ENCODE measurements at regions not wholly inside any gene's neighbourhood (a gene's known extent, or its start where the extent isn't known, plus 50 kb on each side); places are given as distances from the start of the nearest gene placed in this dataset.

GRCh38 chr10:30784897-30785605 lies 155.5 kb upstream of the LYZL2 start:
- TF ChIP-seq, protein P1, sequence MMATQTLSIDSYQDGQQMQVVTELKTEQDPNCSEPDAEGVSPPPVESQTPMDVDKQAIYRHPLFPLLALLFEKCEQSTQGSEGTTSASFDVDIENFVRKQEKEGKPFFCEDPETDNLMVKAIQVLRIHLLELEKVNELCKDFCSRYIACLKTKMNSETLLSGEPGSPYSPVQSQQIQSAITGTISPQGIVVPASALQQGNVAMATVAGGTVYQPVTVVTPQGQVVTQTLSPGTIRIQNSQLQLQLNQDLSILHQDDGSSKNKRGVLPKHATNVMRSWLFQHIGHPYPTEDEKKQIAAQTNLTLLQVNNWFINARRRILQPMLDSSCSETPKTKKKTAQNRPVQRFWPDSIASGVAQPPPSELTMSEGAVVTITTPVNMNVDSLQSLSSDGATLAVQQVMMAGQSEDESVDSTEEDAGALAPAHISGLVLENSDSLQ (IDR thresholded peaks at IDR 0.05): no peak
- TF ChIP-seq L3MBTL2 (conservative IDR thresholded peaks at IDR 0.05): peak; percentile 52
- POLR2A ChIA-PET: interaction anchor here (0.9 to 2.4 kb wide), 6 partner anchors 14 to 1015 kb away, joined by 3 to 18 read pairs (median 6); partner anchors contain the start of gene ZNF438
- CTCF ChIA-PET: interaction anchor here (0.8 to 1.5 kb wide), 5 partner anchors 20 to 985 kb away, joined by 3 to 4 read pairs (median 3); partner anchors contain the start of gene ZNF438
- peak; percentile 70 for DNase-seq (ENCODE audit: extremely low spot score)

DNA sequence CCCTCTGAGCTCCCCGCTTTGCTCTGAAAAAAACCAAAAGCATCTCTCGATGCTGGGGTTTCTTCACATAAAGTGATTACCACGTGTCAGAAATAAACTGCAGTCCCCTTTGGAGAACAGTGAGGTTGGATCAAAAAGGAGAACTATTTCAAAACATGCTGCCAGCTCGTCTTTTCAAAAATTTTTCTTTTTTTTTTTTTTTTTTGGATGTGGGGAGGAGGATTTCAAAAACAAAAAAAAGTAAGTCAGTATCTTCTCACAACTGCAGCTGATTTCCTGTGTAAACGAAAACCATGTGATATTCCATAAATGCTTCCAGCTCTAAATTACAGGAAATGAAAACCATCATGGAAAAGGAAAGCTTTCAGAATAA lies 155.0 kb upstream of the LYZL2 start:
- TF ChIP-seq FOXA1 (IDR thresholded peaks at IDR 0.05): no peak
- TF ChIP-seq FOXM1 (IDR thresholded peaks at IDR 0.05; ENCODE audit: borderline replicate concordance): no peak
- no peak for TF ChIP-seq LEF1 (IDR thresholded peaks at IDR 0.05; ENCODE audit: borderline replicate concordance)
- no peak for TF ChIP-seq TARDBP (IDR thresholded peaks at IDR 0.05)
- no peak for TF ChIP-seq L3MBTL2 (conservative IDR thresholded peaks at IDR 0.05)
- TF ChIP-seq ELF4 (IDR thresholded peaks at IDR 0.05): no peak
- no peak for TF ChIP-seq SP1 (IDR thresholded peaks at IDR 0.05)
- no peak for TF ChIP-seq SUZ12 (IDR thresholded peaks at IDR 0.05)
- no peak for TF ChIP-seq CTBP1 (IDR thresholded peaks at IDR 0.05; ENCODE audit: borderline replicate concordance)
- TF ChIP-seq ARNT (IDR thresholded peaks at IDR 0.05): no peak
- no peak for TF ChIP-seq NFRKB (IDR thresholded peaks at IDR 0.05)
- no peak for TF ChIP-seq BHLHE40 (IDR thresholded peaks at IDR 0.05; ENCODE audit: borderline replicate concordance)
- TF ChIP-seq, protein P1 (IDR thresholded peaks at IDR 0.05): no peak
- no peak for TF ChIP-seq FOXK2 (IDR thresholded peaks at IDR 0.05)
- no peak for TF ChIP-seq HDGF (IDR thresholded peaks at IDR 0.05; ENCODE audit: borderline replicate concordance)
- TF ChIP-seq ZNF384 (IDR thresholded peaks at IDR 0.05): no peak
- ChIA-PET POLR2A (interaction anchor here (1.1 to 2.4 kb wide), 5 partner anchors 13 to 819 kb away, joined by 3 to 18 read pairs (median 7); partner anchors contain the start of gene ZNF438), CTCF (interaction anchor here (0.8 to 1.5 kb wide), 5 partner anchors 20 to 986 kb away, joined by 3 to 4 read pairs (median 3); partner anchors contain the start of gene ZNF438)
- DNase-seq (ENCODE audit: extremely low spot score): no peak

DNA sequence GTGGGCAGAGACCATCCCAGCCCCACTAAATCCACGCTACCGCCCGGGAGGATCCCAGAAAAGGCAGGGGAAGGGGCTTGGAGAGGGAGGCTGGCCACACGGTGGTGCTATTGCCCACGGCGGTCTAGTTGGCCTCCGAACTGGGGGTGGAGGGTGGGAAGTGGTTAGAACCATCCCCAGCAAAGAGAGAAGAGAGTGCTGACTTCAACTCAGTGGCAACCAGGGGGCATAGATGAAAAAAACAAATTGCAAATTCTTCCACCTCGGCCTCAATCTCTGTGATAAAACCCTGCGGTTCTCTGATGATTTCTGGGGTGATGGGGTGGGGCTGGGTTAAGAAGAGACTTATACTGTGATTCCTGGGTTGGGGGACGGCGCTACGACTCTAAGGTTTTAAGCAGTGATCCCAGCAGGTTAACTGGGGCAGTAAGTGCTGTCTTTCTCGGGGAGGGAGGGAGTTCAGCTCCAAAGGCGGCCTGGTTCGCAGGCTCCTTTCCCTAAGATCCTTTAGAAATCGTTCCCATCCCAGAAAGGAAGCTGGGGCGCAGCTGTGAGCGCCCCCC lies 154.5 kb upstream of the LYZL2 start:
- DNase-seq (ENCODE audit: extremely low spot score): peak; percentile 79
- TF ChIP-seq TARDBP (IDR thresholded peaks at IDR 0.05) (no peak), FOXK2 (IDR thresholded peaks at IDR 0.05) (no peak), ELF4 (IDR thresholded peaks at IDR 0.05) (no peak), SP1 (IDR thresholded peaks at IDR 0.05) (no peak), FOXA1 (IDR thresholded peaks at IDR 0.05) (no peak)
- CTCF ChIA-PET: interaction anchor here (0.7 to 1.5 kb wide), 6 partner anchors 19 to 986 kb away, joined by 3 to 4 read pairs (median 4); partner anchors contain the start of gene ZNF438
- POLR2A ChIA-PET: interaction anchor here (1.1 to 2.4 kb wide), 3 partner anchors 248 to 819 kb away, joined by 7 to 18 read pairs (median 8); partner anchors contain the start of gene ZNF438

GRCh38 chr10:30782537-30783461 lies 153.2 kb upstream of the LYZL2 start:
- CTCF ChIA-PET: interaction anchor here (0.7 kb wide), 1 partner anchor 115 kb away, joined by 4 read pairs; no protein-coding TSS in a partner anchor
- DNase-seq (ENCODE audit: extremely low spot score): no peak
- POLR2A ChIA-PET: no interaction called here
- TF ChIP-seq, protein P1 (IDR thresholded peaks at IDR 0.05): no peak
- TF ChIP-seq ARNT (IDR thresholded peaks at IDR 0.05) (no peak), SUZ12 (IDR thresholded peaks at IDR 0.05) (no peak), NFRKB (IDR thresholded peaks at IDR 0.05) (no peak), FOXA1 (IDR thresholded peaks at IDR 0.05) (no peak), ZNF384 (IDR thresholded peaks at IDR 0.05) (no peak), TARDBP (IDR thresholded peaks at IDR 0.05) (no peak), FOXM1 (IDR thresholded peaks at IDR 0.05; ENCODE audit: borderline replicate concordance) (no peak), CTBP1 (IDR thresholded peaks at IDR 0.05; ENCODE audit: borderline replicate concordance) (no peak), L3MBTL2 (conservative IDR thresholded peaks at IDR 0.05) (no peak), SP1 (IDR thresholded peaks at IDR 0.05) (no peak), ELF4 (IDR thresholded peaks at IDR 0.05) (no peak), HDGF (IDR thresholded peaks at IDR 0.05; ENCODE audit: borderline replicate concordance) (no peak), LEF1 (IDR thresholded peaks at IDR 0.05; ENCODE audit: borderline replicate concordance) (no peak), BHLHE40 (IDR thresholded peaks at IDR 0.05; ENCODE audit: borderline replicate concordance) (no peak), FOXK2 (IDR thresholded peaks at IDR 0.05) (no peak)

DNA sequence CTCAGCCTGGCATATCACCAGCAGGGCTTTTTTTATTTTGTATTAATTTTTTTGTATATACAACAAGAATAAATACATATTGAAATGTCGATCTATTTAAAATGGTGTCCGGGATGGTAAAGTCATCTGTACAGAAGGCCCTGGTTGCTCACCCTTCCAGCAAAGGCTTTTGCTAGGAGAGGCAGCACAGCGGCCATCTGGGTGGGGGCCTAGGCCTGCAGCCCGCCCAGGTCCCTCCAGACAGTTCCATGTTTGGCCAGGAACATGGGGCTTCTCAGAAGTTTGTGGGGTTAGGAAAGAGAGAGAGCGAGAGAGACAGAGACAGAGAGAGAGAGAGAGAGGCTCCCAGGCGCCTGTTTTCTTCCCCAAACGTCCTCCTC lies 152.6 kb upstream of the LYZL2 start:
- POLR2A ChIA-PET: no interaction called here
- no peak for DNase-seq (ENCODE audit: extremely low spot score)
- CTCF ChIA-PET: no interaction called here
- TF ChIP-seq HDGF (IDR thresholded peaks at IDR 0.05; ENCODE audit: borderline replicate concordance) (no peak), BHLHE40 (IDR thresholded peaks at IDR 0.05; ENCODE audit: borderline replicate concordance) (no peak), ELF4 (IDR thresholded peaks at IDR 0.05) (no peak), SP1 (IDR thresholded peaks at IDR 0.05) (no peak), FOXA1 (IDR thresholded peaks at IDR 0.05) (no peak), CTBP1 (IDR thresholded peaks at IDR 0.05; ENCODE audit: borderline replicate concordance) (no peak), NFRKB (IDR thresholded peaks at IDR 0.05) (no peak), LEF1 (IDR thresholded peaks at IDR 0.05; ENCODE audit: borderline replicate concordance) (no peak)
- TF ChIP-seq, protein P1 (IDR thresholded peaks at IDR 0.05): no peak
